NCI-H1436 (cell line): ENCODE measurements at regions not wholly inside any gene's neighbourhood (a gene's known extent, or its start where the extent isn't known, plus 50 kb on each side); places are given as distances from the start of the nearest gene placed in this dataset.

Source experiments
- DNase-seq: peaks from one replicate; lab custom pipeline; 2025; lab: John Stamatoyannopoulos, UW

DNA sequence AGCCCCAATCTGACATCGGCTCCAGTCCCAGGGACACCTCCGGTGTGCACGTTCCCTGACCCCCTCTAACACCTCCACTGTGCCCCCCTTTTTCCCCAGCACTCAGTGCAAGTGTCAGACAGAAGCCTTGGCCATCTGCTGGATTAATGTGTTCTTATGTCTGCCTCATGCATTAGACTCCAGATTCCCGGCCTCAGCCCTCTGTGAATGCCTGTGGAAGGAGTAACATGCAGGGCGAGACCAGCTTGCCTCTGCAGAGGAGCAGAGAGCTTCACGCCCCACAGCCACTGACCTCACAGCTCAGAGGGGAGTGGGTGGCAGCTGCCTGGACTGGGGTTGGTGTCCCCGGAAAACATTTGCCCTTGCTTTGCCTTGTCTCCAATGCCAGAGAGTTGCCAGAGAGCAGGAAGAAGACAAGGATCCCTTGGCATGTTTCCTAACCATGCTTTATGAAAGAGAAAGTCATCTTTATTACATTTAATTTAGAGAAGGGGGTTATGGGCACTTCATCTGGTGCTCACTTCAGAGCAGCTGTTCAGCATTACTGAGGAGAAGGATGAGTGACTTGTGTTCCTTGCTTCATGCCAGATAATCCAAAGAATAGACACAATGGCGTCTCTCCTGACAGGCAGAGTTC, 91.6 kb upstream of the CXCL12 start:
- no peak for DNase-seq

DNA sequence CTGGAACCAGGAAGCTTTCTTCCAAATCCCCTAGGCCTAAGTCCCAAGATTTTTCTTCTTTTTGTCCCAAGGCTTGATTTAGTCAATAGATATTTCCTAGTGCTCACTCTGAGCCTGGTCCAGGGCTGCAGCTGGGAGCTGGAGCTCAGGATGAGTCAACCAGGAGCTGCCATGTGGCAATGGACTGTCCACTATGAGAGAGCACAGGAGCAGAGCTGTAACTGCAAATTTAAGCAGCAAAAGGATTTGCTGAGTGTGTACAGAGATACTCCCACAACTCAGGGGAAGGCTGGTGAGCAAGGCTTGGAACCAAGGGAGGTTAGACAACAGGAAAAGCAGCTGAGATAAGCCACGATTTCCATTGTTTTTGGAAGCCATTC, 92.1 kb upstream of the CXCL12 start:
- no peak for DNase-seq

GRCh38 chr10:44478040-44478439, 93.1 kb upstream of the CXCL12 start:
- no peak for DNase-seq

DNA sequence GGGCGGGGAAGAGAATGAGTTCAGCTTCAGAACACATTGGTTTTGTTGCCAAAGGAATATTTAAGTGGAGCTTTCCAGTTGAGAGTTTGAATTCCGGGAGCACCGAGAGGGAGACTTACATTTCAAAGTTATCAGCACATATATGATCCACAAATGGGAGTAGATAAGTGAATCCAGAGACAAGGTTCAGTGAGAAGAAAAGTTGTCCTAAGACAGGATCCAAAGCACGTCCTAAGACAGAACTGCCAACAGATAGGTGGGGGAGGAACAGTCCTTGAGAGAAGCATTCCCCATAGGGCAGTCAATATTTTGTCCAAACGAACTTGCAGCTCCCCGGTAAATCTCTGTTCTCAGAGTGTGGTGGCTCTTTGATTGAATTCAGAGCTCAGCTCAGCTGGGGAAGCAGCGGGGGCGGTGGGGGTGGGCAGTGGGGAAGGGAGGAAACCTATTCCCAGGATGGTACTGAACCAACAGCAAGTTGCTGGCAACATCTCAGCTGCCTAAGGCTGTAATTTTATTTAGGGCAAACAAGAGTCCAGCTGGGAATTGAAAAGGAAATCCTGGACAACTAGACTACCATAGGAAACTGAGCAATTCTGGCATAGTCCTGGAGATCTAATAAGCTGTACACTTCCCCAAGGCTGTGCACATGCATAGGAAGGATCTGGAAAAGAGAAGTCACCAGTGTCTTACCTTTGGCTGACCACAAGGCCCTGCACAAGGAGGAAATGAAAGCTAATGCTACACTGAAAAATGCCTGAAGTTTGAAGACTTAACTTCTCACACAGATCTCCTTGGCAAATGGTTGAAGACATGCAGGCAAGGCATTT, 94.2 kb upstream of the CXCL12 start:
- DNase-seq = no peak

- no peak for DNase-seq
These were observed 107.8 kb upstream of the CXCL12 start for GRCh38 chr10:44492678-44493077.

DNA sequence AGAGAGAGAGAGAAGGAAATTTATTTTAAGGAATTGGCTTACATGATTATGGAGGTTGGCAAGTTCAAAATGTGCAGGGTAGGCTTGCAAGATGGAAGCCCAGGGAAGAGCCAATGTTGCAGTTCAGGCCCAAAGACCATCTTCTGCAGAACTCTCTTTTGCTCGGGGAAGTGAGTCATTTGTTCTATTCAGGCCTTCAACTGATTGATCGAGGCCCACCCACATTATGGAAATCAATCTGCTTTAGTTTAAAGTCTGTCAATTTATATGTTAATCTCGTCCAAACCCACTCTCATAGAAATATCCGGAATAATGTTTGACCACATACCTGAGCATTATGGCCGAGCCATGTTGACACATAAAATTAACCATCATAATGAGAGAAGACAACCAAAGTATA, 113.3 kb upstream of the CXCL12 start:
- no peak for DNase-seq

DNA sequence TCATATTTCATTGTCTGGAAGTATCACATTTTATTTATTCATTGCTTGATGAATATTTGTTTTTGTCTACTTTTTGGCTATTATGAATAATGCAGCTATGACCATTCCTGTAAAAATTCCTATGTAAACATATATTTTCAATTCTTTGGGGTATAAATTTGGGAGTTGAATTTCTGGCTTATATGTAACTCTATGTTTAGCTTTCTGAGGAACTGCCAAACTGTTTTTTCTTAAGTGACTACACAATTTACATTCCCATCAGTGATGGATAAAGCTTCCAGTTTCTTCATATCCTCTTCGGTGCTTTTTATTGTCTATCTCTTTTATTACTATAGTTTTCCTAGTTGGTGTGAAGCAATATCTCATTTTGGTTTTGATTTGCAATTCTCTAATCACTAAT, 115.6 kb upstream of the CXCL12 start:
- no peak for DNase-seq

- DNase-seq = no peak
These were observed 121.5 kb upstream of the CXCL12 start for GRCh38 chr10:44506386-44506785.

GRCh38 chr10:44510379-44511115, 125.7 kb upstream of the CXCL12 start:
- no peak for DNase-seq

- no peak for DNase-seq
These were observed 126.3 kb upstream of the CXCL12 start for GRCh38 chr10:44511166-44511565.

DNA sequence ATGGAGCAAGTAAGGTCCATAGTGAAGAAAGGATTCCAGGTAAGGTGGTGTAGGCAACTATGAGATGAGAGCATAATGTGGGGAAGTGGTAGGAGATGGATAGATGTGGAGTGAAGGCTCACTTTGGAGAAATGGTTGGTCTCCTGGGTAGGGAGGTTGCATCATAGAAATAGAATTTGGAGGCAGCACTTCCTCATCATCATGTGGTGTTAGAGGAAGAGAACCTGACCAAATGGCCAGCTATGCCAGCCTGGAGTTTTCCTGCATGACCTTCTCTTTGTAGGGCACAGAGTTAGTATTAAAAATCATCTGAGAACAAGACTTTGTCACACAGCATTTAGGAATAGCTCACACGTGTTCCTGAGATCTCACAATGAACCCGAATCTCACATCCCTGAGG, 126.7 kb upstream of the CXCL12 start:
- no peak for DNase-seq

DNA sequence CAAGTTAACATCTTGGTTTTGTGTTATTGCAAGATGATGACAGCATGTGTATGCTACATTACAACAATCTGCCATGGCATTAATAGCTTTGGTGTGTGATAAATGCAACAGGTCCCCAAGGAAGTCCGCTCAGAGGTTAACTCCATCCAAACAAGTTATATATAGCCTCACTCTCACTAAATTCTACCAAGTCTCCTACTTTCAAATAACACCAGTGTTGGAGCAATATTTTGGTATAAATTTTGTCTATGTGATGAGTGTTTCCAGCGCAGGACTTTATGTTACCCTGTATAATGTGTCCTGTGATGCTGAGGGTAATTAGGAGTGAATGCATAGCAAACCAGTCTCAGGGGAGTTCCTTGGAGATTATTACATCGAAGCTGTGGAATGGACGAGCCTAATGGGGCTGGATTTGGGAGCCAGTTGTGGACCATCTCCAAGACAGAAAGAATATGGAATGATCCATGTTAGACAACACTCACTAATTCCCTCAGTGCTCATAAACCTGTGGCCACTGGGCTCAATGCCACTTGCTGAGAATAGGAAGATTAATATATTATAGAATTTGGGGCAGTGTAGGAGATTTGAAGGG, 127.6 kb upstream of the CXCL12 start:
- DNase-seq = no peak

- DNase-seq = no peak
These were observed 128.7 kb upstream of the CXCL12 start for GRCh38 chr10:44513591-44513990.

DNA sequence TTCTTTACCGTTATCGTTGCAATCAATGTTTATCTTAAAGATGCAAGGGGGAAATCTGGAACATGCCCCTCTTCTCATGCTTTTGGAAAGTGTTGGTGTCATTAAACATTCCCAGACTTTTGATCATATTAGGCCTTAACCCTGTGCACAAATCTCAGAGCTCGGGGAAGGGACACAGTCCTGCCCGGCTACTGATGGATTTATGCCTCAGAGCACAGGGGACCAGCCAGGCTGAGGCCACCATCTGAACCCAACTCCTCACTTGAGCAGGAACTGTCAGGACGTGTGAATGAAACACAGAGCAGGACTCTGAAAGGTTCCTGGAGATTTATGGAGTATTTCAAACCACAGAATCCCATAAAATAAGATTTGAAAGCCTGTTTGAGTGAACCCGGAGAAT, 132.0 kb upstream of the CXCL12 start:
- DNase-seq = no peak

- DNase-seq = no peak
These were observed 132.7 kb upstream of the CXCL12 start for GRCh38 chr10:44517635-44518034.

DNA sequence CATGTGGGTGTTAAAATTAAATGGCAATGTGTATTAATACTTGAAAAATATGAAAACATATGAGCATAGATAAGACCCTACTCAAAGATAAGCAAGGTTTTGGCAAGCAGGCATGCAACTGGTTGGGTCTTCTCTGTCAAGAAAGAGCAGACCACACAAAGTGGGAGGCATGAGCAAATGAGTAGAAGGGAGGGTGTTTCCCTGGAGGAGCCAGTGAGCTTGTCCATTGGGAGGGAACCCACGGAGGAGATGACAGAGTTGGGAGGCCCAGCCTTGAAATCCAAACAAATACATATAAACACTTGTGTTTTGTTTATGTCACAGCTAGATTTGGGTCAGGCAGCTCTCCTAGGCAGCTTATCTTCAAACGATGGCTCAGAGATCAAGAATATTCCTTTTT, 134.5 kb upstream of the CXCL12 start:
- DNase-seq = no peak

DNA sequence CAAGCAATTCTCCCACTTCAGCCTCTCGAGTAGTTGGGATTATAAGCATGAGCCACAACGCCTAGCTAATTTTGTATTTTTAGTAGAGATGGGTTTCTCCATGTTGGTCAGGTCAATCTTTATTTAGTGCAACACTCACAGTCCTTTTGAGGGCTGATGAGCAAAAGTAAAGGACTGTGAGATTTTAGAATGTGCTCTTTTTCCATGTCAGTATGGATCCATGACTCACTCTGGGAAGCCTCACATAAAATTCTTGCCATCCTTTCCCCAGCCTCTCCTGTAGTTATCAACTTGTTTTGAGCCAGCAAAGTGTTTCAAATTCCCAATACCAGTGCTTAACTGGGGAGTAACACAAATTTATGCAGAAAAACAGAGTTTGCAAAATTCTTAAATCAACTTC, 135.8 kb upstream of the CXCL12 start:
- no peak for DNase-seq

GRCh38 chr10:44539178-44539577, 154.3 kb upstream of the CXCL12 start:
- no peak for DNase-seq

GRCh38 chr10:44552726-44553125, 167.8 kb upstream of the CXCL12 start:
- DNase-seq = no peak

DNA sequence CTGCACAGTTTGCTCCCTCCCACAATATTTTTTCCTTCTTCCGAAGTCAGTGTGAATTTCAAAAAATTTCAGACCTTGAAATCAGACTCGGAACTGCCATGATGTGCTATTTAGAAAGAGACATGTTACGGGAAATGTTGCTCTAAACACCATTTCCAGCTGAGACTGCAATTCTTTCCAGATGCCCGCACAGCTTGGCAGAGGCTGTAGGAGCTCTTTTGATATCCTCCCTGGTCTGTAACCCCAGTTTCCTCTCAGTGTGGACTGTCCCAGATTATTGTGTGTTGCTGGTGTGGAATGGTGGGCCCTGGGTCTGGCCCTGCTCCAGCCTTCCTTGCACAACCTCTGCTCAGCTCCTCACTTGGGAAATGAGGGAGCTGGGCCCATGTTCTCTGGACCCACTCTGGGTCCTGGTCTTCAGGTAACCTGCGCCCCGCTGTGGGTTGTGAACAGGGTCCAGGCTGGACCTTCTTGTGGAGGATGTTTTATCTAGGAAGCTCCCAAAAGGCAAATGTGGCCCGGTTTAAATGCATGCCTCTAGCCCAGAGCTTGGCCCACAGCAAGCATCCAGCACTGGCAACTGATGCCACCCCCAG, 172.8 kb upstream of the CXCL12 start:
- DNase-seq = no peak

GRCh38 chr10:44558521-44558920, 173.6 kb upstream of the CXCL12 start:
- no peak for DNase-seq

- DNase-seq = no peak
These were observed 179.5 kb upstream of the CXCL12 start for GRCh38 chr10:44564361-44564760.
